ENCODE measurements at regions not wholly inside any gene's neighbourhood (a gene's known extent, or its start where the extent isn't known, plus 50 kb on each side); places are given as distances from the start of the nearest gene placed in this dataset.

GRCh38 chr3:106423321-106424225 is 554.8 kb upstream of the CBLB start:
- TF ChIP-seq CTCF (IDR thresholded peaks at IDR 0.05) (no peak), POLR2A (IDR thresholded peaks at IDR 0.05) (no peak)
- DNase-seq, result no peak
- no peaks in the 10 kb centered on the region for H3K4me1 ChIP-seq

GRCh38 chr3:106425026-106425425 is 556.2 kb upstream of the CBLB start:
- Histone ChIP-seq H3K9me3 (no peaks in the 10 kb centered on the region), H3K4me3 (no peak overlapping the region), H3K27me3 (no peaks in the 10 kb centered on the region), H3K4me1 (no peaks in the 10 kb centered on the region), H3K36me3 (no peaks in the 10 kb centered on the region), H3K27ac (no peak overlapping the region)
- DNase-seq, result no peak
- no peak for TF ChIP-seq POLR2A (IDR thresholded peaks at IDR 0.05)
- no peak for TF ChIP-seq CTCF (IDR thresholded peaks at IDR 0.05)

More at GRCh38 chr3:106423321-106424225, 554.8 kb upstream of the CBLB start:
- Histone ChIP-seq H3K36me3 (no peaks in the 10 kb centered on the region), H3K9me3 (no peaks in the 10 kb centered on the region), H3K27me3 (no peaks in the 10 kb centered on the region), H3K4me3 (no peak overlapping the region), H3K27ac (no peak overlapping the region)

- no peak for TF ChIP-seq CTCF (IDR thresholded peaks at IDR 0.05)
- no peak overlapping the region for H3K27ac ChIP-seq
- no peaks in the 10 kb centered on the region for H3K9me3 ChIP-seq
- H3K4me1 ChIP-seq, result no peaks in the 10 kb centered on the region
- no peak overlapping the region for H3K4me3 ChIP-seq
- DNase-seq, result no peak
- no peaks in the 10 kb centered on the region for H3K36me3 ChIP-seq
- no peaks in the 10 kb centered on the region for H3K27me3 ChIP-seq
These were observed 557.1 kb upstream of the CBLB start for GRCh38 chr3:106425916-106426315.

GRCh38 chr3:106428565-106428994 is 559.8 kb upstream of the CBLB start:
- H3K27me3 ChIP-seq, result no peaks in the 10 kb centered on the region
- H3K4me1 ChIP-seq, result no peaks in the 10 kb centered on the region
- TF ChIP-seq POLR2A (IDR thresholded peaks at IDR 0.05), result no peak
- no peak for TF ChIP-seq CTCF (IDR thresholded peaks at IDR 0.05)
- no peak for DNase-seq
- H3K4me3 ChIP-seq, result no peak overlapping the region
- H3K27ac ChIP-seq, result no peak overlapping the region
- H3K36me3 ChIP-seq, result no peaks in the 10 kb centered on the region
- no peaks in the 10 kb centered on the region for H3K9me3 ChIP-seq

GRCh38 chr3:106431721-106432120 is 562.9 kb upstream of the CBLB start:
- no peak for DNase-seq
- Histone ChIP-seq H3K9me3 (no peaks in the 10 kb centered on the region), H3K27me3 (no peaks in the 10 kb centered on the region), H3K36me3 (no peaks in the 10 kb centered on the region), H3K27ac (no peak overlapping the region), H3K4me3 (no peak overlapping the region), H3K4me1 (no peaks in the 10 kb centered on the region)
- TF ChIP-seq CTCF (IDR thresholded peaks at IDR 0.05), result no peak
- TF ChIP-seq POLR2A (IDR thresholded peaks at IDR 0.05), result no peak

Measured in Peyer's patch (tissue), 4 donors.